ENCODE measurements at regions not wholly inside any gene's neighbourhood (a gene's known extent, or its start where the extent isn't known, plus 50 kb on each side); places are given as distances from the start of the nearest gene placed in this dataset.

DNA sequence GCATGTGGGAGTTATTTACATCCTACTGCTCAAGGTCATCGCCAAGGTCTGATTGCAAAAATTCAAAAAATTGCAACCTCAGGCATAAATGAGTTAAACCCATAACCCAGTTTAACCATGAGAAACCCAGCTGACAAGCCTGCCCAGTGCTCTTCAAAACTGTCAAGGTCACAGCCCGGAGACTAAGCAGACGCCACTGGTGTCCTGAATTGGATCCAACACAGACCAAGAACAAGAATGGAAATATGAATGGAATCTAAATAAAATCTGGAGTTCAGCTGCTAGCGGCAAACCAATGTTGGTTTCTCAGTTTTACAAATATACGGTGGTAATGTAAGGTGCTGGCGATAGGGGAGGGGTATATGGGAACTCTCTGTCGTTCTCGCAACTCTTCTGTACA lies 201.5 kb upstream of the MVB12B start:
- TF ChIP-seq POLR2A (IDR thresholded peaks at IDR 0.05; ENCODE audit: low read length) = no peak
- no peak for TF ChIP-seq GATA1 (IDR thresholded peaks at IDR 0.05; ENCODE audit: low read depth, low read length)

Data from erythroblast (primary cell).